Erythroblast (primary cell): ENCODE measurements at regions not wholly inside any gene's neighbourhood (a gene's known extent, or its start where the extent isn't known, plus 50 kb on each side); places are given as distances from the start of the nearest gene placed in this dataset.

Experiments
- GATA1 ChIP-seq: IDR thresholded peaks from 2 replicates; pipeline ENCODE4 v1.6.1; 2011; ENCODE audit warnings: low read depth, mild to moderate bottlenecking, control low read depth, low read length, moderate library complexity
- POLR2A ChIP-seq: IDR thresholded peaks from 2 replicates; pipeline ENCODE4 v1.6.1; 2011; ENCODE audit warnings: mild to moderate bottlenecking, low read length

GRCh38 chr4:96637971-96638412, 798.1 kb downstream of the PDHA2 start:
- TF ChIP-seq POLR2A (no peak), GATA1 (no peak)
